ENCODE measurements at regions not wholly inside any gene's neighbourhood (a gene's known extent, or its start where the extent isn't known, plus 50 kb on each side); places are given as distances from the start of the nearest gene placed in this dataset.
"Not testable (repeated sequence)": the region's sequence is repeated elsewhere in the genome, so short reads cannot be mapped to it uniquely, and the experiment has no call there.

DNA sequence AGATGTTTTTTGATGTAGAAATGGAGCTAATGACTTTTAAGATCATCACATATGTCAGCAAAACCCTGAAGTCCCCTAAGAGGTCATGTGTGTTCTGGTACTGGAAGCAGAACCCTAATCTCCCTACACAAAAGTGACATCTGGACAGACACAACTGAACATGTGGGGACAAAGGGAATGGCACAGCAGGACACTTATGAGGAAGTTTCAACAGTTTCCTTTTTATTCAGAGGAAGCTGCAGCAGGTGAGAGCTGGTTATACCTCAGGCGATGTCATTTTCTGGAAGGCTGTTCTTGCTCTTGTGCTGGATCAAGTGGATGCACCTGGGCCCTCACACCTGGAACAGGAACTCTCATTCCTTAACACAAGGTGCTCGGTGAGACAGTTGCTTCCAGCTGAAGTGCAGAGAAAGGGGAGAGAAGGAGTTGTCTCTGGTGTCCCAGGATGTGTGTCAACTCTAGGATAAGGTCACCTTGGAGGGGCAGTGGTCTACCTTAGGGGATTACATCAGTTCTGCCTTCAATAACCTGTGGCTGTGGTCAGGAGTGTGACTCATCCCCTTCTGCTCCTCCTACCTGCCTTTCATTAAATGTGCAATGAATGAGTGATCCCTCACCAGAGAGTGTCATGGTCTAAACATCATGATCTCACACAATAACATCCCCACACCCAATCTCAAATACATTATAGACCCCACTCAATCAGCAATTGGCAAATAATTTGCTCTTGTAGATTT is 463.4 kb downstream of the TMEM121 start:
- DNase-seq: no peak

DNA sequence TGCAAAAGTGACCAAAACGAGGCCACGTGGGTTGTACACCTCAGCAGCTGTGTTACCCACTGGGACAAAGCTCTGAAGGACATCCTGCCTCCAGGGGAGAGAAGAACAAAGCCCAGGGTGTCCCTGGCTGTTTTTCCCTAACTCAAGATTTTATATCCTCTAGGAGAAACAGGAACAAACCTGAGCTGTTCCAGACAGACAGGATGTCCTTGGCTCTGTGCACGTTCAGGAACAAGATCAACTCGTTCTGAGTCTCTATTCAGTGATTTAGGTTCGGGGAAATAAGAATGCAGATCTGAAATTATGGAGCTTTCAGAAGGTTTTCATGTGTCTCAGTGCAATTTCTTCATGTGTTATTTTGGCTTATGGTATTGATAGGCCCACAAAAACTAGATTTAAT is 465.3 kb downstream of the TMEM121 start:
- not testable (repeated sequence) for DNase-seq

DNA sequence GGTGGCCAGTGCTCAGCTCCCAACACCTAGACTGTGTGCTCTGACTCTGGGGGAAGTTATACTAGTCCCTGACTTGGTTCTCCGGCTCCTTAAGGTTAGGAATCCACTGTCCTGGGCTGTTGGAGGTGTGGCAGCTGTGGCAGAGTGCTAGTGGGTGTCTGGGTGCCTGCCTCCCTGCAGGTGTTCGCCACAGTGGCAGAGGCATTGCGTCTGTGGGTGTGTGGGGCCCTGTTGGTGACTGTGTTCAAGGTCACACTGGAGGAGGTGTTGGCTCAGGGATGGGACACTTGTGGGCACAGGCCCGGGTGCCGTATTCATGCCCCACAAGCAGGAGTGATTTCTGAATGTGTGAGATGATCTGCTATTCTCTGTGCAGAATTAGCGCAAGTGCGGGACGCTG is 467.4 kb downstream of the TMEM121 start:
- no peak for DNase-seq

DNA sequence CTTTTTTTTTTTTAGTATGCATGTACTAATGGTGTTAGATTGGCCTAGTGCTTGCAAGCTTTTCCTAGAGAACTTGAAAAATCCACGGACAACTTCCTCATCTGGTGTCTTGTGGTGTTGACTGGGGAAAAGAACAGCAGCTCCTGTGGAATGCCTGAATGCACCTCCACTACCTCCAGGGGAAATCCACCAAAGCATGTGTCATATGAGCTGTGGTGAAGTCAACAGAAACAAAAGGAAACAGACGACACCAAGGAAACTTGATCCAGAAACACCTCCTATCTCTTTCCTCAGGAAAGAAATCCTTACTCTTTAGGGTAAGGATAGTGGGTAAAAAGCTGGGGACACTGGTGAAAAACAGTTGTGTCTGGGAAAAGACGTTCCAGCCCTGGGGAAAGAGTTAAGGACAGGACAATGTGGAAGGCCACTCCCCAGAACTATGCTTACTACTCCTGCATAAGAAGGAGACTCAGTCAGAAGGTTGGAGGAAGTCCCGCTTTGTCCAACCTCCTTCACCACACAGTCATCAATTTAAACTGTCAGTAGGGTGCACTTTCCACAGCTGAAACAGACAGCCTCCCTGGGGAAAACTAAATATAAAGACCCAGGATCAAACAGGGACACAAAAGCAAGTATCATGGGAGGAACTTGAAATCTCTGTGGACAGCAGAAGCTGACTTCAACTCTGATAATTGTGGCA is 468.8 kb downstream of the TMEM121 start:
- not testable (repeated sequence) for DNase-seq

DNA sequence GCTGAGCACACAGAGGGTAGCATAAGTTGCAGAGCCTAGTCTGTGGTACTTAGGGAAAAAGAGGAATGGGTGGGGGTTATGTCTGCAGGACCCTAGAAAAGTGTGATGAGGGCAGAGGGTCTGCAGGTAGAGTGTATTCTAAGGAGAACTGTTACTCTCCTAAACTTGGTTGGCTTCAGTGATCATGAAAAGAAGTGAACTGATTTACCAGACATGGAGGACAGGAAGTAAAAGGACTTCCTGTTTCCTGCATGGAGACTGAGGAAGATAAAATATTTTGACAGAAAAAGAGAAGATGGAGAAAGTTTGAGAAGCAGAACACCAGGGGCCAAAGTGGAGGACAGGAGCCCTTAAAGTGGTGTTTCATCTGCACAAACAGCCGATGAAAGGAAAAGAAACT is 472.2 kb downstream of the TMEM121 start:
- DNase-seq: not testable (repeated sequence)

GRCh38 chr14:105999361-106000028 is 473.1 kb downstream of the TMEM121 start:
- peak; percentile 92 for DNase-seq

GRCh38 chr14:106000029-106000511 is 473.7 kb downstream of the TMEM121 start:
- peak; percentile 94 for DNase-seq

DNA sequence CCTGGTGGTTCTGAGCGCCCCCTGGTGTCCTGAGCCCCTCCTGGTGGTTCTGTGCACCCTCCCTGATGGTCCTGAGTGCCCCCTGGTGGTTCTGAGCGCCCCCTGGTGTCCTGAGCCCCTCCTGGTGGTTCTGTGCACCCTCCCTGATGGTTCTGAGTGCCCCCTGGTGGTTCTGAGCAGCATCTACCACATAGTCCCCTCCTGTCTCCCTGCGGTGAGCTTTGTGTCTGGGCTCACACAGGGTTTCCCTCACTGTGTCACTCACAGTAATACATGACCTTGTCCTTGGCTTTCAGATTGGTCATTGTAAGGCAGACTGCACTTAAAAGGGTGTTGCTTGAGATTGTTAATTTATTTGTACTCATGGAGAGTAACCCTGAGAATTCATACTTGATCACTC is 474.9 kb downstream of the TMEM121 start:
- DNase-seq: not testable (repeated sequence)

GRCh38 chr14:106003351-106003750 is 477.0 kb downstream of the TMEM121 start:
- no peak for DNase-seq

GRCh38 chr14:106004937-106005795 is 478.8 kb downstream of the TMEM121 start:
- peak; percentile 81 for DNase-seq

DNA sequence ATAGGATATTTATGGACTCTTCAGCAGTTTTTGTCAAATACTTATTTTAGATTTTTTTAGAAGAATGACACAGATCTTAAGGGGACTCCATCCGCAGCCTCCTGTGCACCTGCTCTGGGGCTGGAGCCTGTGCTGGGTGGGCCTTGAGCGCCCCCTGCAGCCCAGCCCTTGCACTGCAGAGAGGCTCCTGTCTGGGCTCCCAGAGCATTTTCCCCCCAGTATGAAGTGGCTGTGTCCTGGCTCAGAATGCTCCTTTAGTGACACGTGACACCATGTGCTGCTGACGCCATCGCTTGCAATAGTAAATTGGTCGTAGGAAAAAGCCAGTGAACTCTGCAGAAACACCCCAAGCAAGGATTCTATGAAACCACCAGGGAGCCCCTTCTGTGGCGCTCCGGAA is 479.7 kb downstream of the TMEM121 start:
- DNase-seq: peak; percentile 83

DNA sequence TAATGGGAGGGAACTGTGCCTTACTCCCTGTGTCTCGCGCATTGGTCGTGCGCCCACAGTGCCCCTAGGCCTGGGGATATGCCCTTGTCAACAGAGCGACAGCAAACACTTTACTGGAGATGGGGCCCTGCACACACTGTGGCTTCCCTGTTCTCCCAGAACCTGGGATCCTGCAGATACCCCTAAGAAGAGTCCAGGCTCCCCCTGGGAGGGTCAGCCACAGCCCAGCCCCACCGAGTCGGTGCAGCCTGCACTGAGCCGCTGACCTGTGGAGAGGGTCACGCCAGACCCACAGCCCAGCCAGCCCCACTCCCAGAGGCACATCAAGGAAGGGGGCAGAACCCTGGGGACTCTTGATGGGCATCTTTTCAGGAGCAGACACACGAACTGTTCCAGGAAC is 480.3 kb downstream of the TMEM121 start:
- peak; percentile 59 for DNase-seq

DNA sequence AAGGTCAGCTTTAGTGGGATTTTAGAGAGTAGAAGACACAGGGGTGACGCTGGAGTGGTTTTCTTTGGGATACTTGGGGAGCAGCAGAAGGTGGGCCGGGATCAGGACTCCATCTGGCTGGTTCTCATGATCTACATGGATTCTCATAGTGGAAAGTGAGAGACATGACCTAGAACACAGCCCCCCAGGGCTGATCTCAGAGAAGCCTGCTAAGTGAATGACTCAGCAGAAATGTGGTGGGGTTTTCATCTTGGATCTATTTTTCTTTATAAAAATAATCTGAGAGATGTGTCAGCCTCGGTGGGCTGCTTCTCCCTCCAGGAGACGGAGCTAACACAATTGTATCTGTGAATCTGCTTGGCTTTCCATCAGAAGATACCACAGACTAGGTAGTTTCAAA is 484.4 kb downstream of the TMEM121 start:
- DNase-seq: no peak

GRCh38 chr14:106011631-106012360 is 485.4 kb downstream of the TMEM121 start:
- peak; percentile 89 for DNase-seq

DNA sequence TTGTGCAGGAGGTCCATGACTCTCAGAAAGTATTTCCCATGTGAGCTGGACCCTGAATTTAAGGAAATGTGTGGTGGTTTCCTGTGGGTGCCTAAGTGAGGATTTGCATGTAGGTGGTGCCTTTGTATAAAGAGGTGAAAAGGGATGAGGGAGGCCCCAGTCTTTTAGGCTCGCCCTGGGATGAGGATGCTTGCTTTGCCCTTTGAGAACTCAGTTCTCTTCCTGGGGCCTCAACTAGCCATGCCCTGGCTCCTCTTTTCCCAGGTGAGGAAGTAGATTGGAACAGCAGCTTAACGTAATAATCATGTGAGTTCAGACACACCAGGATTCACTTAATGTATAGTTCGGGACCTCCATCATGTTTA is 486.0 kb downstream of the TMEM121 start:
- DNase-seq: not testable (repeated sequence)

- no peak for DNase-seq
Measured at GRCh38 chr14:106013879-106014376, 487.5 kb downstream of the TMEM121 start.

GRCh38 chr14:106017952-106018351 is 491.6 kb downstream of the TMEM121 start:
- not testable (repeated sequence) for DNase-seq

DNA sequence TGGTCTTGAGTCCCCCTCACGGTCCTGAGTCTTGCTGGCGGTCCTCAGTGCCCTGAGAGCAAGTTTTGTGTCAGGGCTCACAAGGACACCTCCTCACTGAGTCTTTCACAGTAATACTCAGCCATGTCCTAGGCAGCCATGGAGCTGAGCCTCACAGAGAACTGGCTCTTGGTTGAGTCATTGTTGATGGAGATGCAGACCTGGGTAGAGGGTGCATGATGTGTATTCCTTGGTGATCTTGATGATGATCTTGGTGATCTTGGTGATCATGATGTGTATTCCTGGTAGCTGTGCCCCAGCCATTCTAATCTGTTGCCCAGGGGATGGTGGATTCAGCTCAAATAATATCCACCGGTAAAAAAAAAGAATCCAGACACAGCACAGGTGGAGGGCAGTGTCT is 495.4 kb downstream of the TMEM121 start:
- no peak for DNase-seq

GRCh38 chr14:106022648-106023047 is 496.3 kb downstream of the TMEM121 start:
- DNase-seq: not testable (repeated sequence)

DNA sequence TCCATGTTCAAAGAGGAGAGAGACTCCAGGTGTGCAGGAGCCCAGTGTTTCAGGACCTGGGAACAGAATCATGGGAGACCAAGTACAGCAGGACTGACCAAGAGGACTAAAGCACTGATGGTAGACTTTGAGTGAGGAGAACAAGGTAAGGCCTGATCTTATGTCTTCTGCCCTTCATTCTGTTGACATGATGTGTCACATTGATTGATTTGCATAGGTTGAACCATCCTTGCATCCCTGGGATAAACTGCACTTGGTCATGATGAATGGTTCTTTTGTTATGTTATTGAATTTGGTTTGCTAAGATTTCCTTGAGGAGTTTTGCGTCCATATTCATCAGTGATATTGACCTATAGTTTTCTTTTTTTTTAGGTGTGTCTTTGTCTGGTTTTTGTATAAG is 497.0 kb downstream of the TMEM121 start:
- no peak for DNase-seq

DNA sequence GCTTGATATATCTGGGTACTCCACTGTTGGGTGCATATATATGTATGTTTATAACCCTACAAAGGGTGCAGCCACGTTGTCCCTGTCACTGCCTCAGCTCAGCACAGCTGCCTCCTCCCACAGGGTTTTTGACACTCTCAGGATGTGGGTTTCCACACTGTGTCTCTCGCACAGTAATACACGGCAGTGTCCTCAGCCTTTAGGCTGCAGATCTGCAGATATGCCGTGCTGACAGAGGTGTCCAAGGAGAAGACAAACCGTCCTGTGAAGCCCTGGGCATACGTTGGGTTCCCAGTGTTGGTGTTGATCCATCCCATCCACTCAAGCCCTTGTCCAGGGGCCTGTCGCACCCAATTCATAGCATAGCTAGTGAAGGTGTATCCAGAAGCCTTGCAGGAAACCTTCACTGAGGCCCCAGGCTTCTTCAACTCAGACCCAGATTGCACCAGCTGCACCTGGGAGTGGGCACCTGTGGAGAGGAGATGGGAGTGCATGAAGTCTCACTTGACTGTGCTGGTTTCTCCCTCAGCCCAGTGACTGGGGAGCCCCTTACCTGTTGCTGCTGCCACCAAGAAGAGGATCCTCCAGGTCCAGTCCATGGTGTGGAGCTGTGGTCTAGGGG is 498.7 kb downstream of the TMEM121 start:
- DNase-seq: no peak

Data from activated CD8-positive, alpha-beta memory T cell treated with anti-CD3 and anti-CD28 coated beads, Interleukin-2, amount 50 U/mL, for 48 hours (primary cell).